RWPE2 (cell line): ENCODE measurements at regions not wholly inside any gene's neighbourhood (a gene's known extent, or its start where the extent isn't known, plus 50 kb on each side); places are given as distances from the start of the nearest gene placed in this dataset.

ENCODE experiments used
- ATAC-seq: fragments of 200-7000 bp; cut with Tn5 transposase; 3 replicates; pipeline ENCODE4 v1.9.1; 2021; ENCODE audit warnings: low read depth
- DNase-seq: peaks from one replicate; pipeline ENCODE4 v3.0.0-alpha.2; 2020; ENCODE audit warnings: low spot score
- H3K27ac ChIP-seq: fragments of 450-650 bp; 2 replicates; pipeline ENCODE4 v1.5.1; 2017; ENCODE audit warnings: mild to moderate bottlenecking; ENCODE audit not compliant: poor library complexity, severe bottlenecking
- H3K27me3 ChIP-seq: fragments of 250-450 bp; sonication (Bioruptor Pico); 2 replicates; pipeline ENCODE4 v1.5.1; 2021; ENCODE audit warnings: mild to moderate bottlenecking, moderate library complexity; ENCODE audit not compliant: insufficient read depth, poor library complexity, severe bottlenecking
- H3K36me3 ChIP-seq: fragments of 250-450 bp; sonication (Bioruptor Pico); 2 replicates; pipeline ENCODE4 v1.5.1; 2020; ENCODE audit warnings: low read depth, mild to moderate bottlenecking, moderate library complexity
- H3K4me1 ChIP-seq: fragments of 250-450 bp; sonication (Bioruptor Pico); 2 replicates; pipeline ENCODE4 v1.5.1; 2021; ENCODE audit warnings: mild to moderate bottlenecking, moderate library complexity; ENCODE audit not compliant: insufficient read depth, poor library complexity, severe bottlenecking
- H3K4me3 ChIP-seq: fragments of 250-450 bp; sonication (Bioruptor Pico); 2 replicates; pipeline ENCODE4 v1.5.1; 2021; ENCODE audit warnings: mild to moderate bottlenecking, moderate library complexity; ENCODE audit not compliant: severe bottlenecking
- H3K9me3 ChIP-seq: fragments of 250-450 bp; sonication (Bioruptor Pico); 2 replicates; pipeline ENCODE4 v1.5.1; 2021; ENCODE audit warnings: mild to moderate bottlenecking, moderate library complexity; ENCODE audit not compliant: severe bottlenecking
- CTCF ChIP-seq: fragments of 450-650 bp; IDR thresholded peaks from one replicate; pipeline ENCODE4 v1.5.1; 2017; ENCODE audit warnings: mild to moderate bottlenecking, moderate library complexity; ENCODE audit not compliant: poor library complexity, severe bottlenecking

GRCh38 chr3:18238332-18238731, 186.8 kb downstream of the SATB1 start:
- Histone ChIP-seq H3K4me3 (no peak overlapping the region), H3K9me3 (no peaks in the 10 kb centered on the region), H3K27me3 (no peaks in the 10 kb centered on the region), H3K27ac (peak overlapping the region; percentile 87), H3K4me1 (peaks cover 49% of the 10 kb centered on the region), H3K36me3 (no peaks in the 10 kb centered on the region)
- ATAC-seq (no peak), DNase-seq (no peak)
- TF ChIP-seq CTCF = no peak

GRCh38 chr3:18237251-18238005, 187.7 kb downstream of the SATB1 start:
- no peak for TF ChIP-seq CTCF
- Histone ChIP-seq H3K4me3 (no peak overlapping the region), H3K27me3 (no peaks in the 10 kb centered on the region), H3K36me3 (no peaks in the 10 kb centered on the region), H3K9me3 (no peaks in the 10 kb centered on the region), H3K4me1 (peaks cover 49% of the 10 kb centered on the region), H3K27ac (peak overlapping the region; percentile 87)
- DNase-seq = no peak
- peak; percentile 87 for ATAC-seq

- H3K27ac ChIP-seq = peak overlapping the region; percentile 87
- H3K9me3 ChIP-seq = no peaks in the 10 kb centered on the region
- peaks cover 44% of the 10 kb centered on the region for H3K4me1 ChIP-seq
- no peak for TF ChIP-seq CTCF
- no peak overlapping the region for H3K4me3 ChIP-seq
- H3K27me3 ChIP-seq = no peaks in the 10 kb centered on the region
- no peak for DNase-seq
- H3K36me3 ChIP-seq = no peaks in the 10 kb centered on the region
- ATAC-seq = no peak
Measured at GRCh38 chr3:18236726-18237125, 188.4 kb downstream of the SATB1 start.

- ATAC-seq (peak; percentile 40; the same call in 2 of the 3 replicates), DNase-seq (no peak)
- TF ChIP-seq CTCF = no peak
- Histone ChIP-seq H3K27ac (no peak overlapping the region), H3K4me1 (peaks cover 39% of the 10 kb centered on the region), H3K27me3 (no peaks in the 10 kb centered on the region), H3K9me3 (no peaks in the 10 kb centered on the region), H3K4me3 (no peak overlapping the region), H3K36me3 (no peaks in the 10 kb centered on the region)
Measured at GRCh38 chr3:18234717-18235335, 190.3 kb downstream of the SATB1 start.
